MM.1S (cell line): ENCODE measurements at regions not wholly inside any gene's neighbourhood (a gene's known extent, or its start where the extent isn't known, plus 50 kb on each side); places are given as distances from the start of the nearest gene placed in this dataset.

ENCODE experiments used
- CTCF ChIP-seq: fragments of 300-600 bp; sonication (generic); IDR thresholded peaks from 2 replicates; pipeline ENCODE4 v1.5.1; 2016; ENCODE audit warnings: antibody characterized with exemption, low read length, mixed read lengths
- EZH2 ChIP-seq: fragments of 300-600 bp; sonication (generic); optimal IDR thresholded peaks from 2 replicates; pipeline ENCODE3; 2017; ENCODE audit warnings: low read depth, mild to moderate bottlenecking, antibody characterized with exemption, low read length, mixed read lengths

GRCh38 chr18:27564066-27564465 lies 379.0 kb upstream of the CHST9 start:
- TF ChIP-seq CTCF (no peak), EZH2 (no peak)
